HEK293 (cell line): ENCODE measurements at regions not wholly inside any gene's neighbourhood (a gene's known extent, or its start where the extent isn't known, plus 50 kb on each side); places are given as distances from the start of the nearest gene placed in this dataset.

Experiments
- CTCF ChIA-PET: fragments of 350-600 bp; formaldehyde crosslinking; extraction: SDS; loops from one replicate; lab custom pipeline; 2021; ENCODE audit warnings: antibody characterized with exemption; lab: Yijun Ruan, JAX
- POLR2A ChIA-PET: fragments of 300-600 bp; formaldehyde crosslinking; extraction: SDS; loops from one replicate; lab custom pipeline; 2020; ENCODE audit warnings: antibody characterized with exemption, inconsistent platforms; lab: Yijun Ruan, JAX
- H3K27ac ChIP-seq: fragments of 200-500 bp; sonication (Bioruptor generic); 2 replicates; pipeline ENCODE4 v1.5.1; 2014; ENCODE audit warnings: low read depth, low read length, control low read depth, inconsistent platforms; ENCODE audit errors: extremely low read depth
- H3K36me3 ChIP-seq, 2 experiments: fragments of 200-500 bp in 1 of 2; sonication (Bioruptor generic) in 1 of 2; 1 replicate in 1 of 2; 2 replicates in 1 of 2; pipeline ENCODE4 v1.5.1; 2014 to 2017; ENCODE audit warnings: inconsistent platforms in 2 of 2, low read length in 2 of 2; ENCODE audit not compliant: control insufficient read depth in 2 of 2, insufficient read depth in 1 of 2
- H3K4me1 ChIP-seq: fragments of 200-500 bp; sonication (Bioruptor generic); 2 replicates; pipeline ENCODE4 v1.5.1; 2014; ENCODE audit warnings: mild to moderate bottlenecking, low read length, inconsistent platforms; ENCODE audit not compliant: control insufficient read depth, insufficient read depth
- H3K4me3 ChIP-seq: 2 replicates; pipeline ENCODE4 v1.5.1; 2011; ENCODE audit warnings: low read depth, mild to moderate bottlenecking, control low read depth, low read length, moderate library complexity
- H3K9me3 ChIP-seq: fragments of 200-500 bp; sonication (Bioruptor generic); 2 replicates; pipeline ENCODE4 v1.5.1; 2014; ENCODE audit warnings: low read depth, low read length, inconsistent platforms; ENCODE audit not compliant: control insufficient read depth, insufficient read depth
- CTCF ChIP-seq: fragments of 450-650 bp; formaldehyde crosslinking; IDR thresholded peaks from 2 replicates; pipeline ENCODE4 v1.5.1; 2016; ENCODE audit warnings: missing biosample characterization, missing genetic modification characterization
- GFI1B ChIP-seq: fragments of 450-650 bp; formaldehyde crosslinking; IDR thresholded peaks from 2 replicates; pipeline ENCODE4 v1.5.1; 2016; ENCODE audit warnings: missing biosample characterization, missing genetic modification characterization
- GLIS2 ChIP-seq: fragments of 450-650 bp; formaldehyde crosslinking; IDR thresholded peaks from 2 replicates; pipeline ENCODE4 v1.5.1; 2016; ENCODE audit warnings: missing biosample characterization, missing genetic modification characterization
- HOXC10 ChIP-seq: sonication (generic); formaldehyde crosslinking; IDR thresholded peaks from 2 replicates; pipeline ENCODE4 v1.8.1; 2023; ENCODE audit warnings: mild to moderate bottlenecking, missing genetic modification reagents
- IKZF3 ChIP-seq: fragments of 450-650 bp; IDR thresholded peaks from 2 replicates; pipeline ENCODE4 v1.5.0; 2018; ENCODE audit warnings: missing biosample characterization, mild to moderate bottlenecking, missing genetic modification characterization, moderate library complexity
- KLF1 ChIP-seq: fragments of 450-650 bp; formaldehyde crosslinking; IDR thresholded peaks from 2 replicates; pipeline ENCODE4 v1.5.1; 2016; ENCODE audit warnings: missing biosample characterization, missing genetic modification characterization
- KLF8 ChIP-seq: fragments of 450-650 bp; formaldehyde crosslinking; IDR thresholded peaks from 2 replicates; pipeline ENCODE4 v1.5.1; 2016; ENCODE audit warnings: missing biosample characterization, missing genetic modification characterization
- SETDB1 ChIP-seq: IDR thresholded peaks from one replicate; pipeline ENCODE4 v1.6.1; 2017; ENCODE audit warnings: mild to moderate bottlenecking, low read length, moderate library complexity, mixed read lengths; ENCODE audit not compliant: insufficient read length
- WT1 ChIP-seq: fragments of 450-650 bp; formaldehyde crosslinking; IDR thresholded peaks from 2 replicates; pipeline ENCODE4 v1.5.1; 2016; ENCODE audit warnings: missing biosample characterization, missing genetic modification characterization
- YY1 ChIP-seq: fragments of 450-650 bp; formaldehyde crosslinking; IDR thresholded peaks from 2 replicates; pipeline ENCODE4 v1.5.1; 2018; ENCODE audit warnings: missing biosample characterization, missing genetic modification characterization
- ZBTB17 ChIP-seq: fragments of 450-650 bp; formaldehyde crosslinking; IDR thresholded peaks from 2 replicates; pipeline ENCODE4 v1.5.1; 2016; ENCODE audit warnings: missing biosample characterization, missing genetic modification characterization
- ZEB2 ChIP-seq: fragments of 450-650 bp; formaldehyde crosslinking; IDR thresholded peaks from 2 replicates; pipeline ENCODE4 v1.5.1; 2016; ENCODE audit warnings: missing biosample characterization, missing genetic modification characterization
- ZIC2 ChIP-seq: fragments of 450-650 bp; formaldehyde crosslinking; IDR thresholded peaks from 2 replicates; pipeline ENCODE4 v1.5.1; 2016; ENCODE audit warnings: missing biosample characterization, missing genetic modification characterization
- ZNF133 ChIP-seq: fragments of 450-650 bp; formaldehyde crosslinking; IDR thresholded peaks from 2 replicates; pipeline ENCODE4 v1.5.1; 2016; ENCODE audit warnings: missing biosample characterization, missing genetic modification characterization
- ZNF146 ChIP-seq: fragments of 450-650 bp; formaldehyde crosslinking; IDR thresholded peaks from 2 replicates; pipeline ENCODE4 v1.5.1; 2016; ENCODE audit warnings: missing biosample characterization, missing genetic modification characterization
- ZNF175 ChIP-seq: fragments of 450-650 bp; formaldehyde crosslinking; IDR thresholded peaks from 2 replicates; pipeline ENCODE4 v1.5.1; 2016; ENCODE audit warnings: missing biosample characterization, missing genetic modification characterization
- ZNF214 ChIP-seq: fragments of 450-650 bp; formaldehyde crosslinking; IDR thresholded peaks from 2 replicates; pipeline ENCODE4 v1.5.1; 2017; ENCODE audit warnings: missing biosample characterization, mild to moderate bottlenecking, missing genetic modification characterization, borderline replicate concordance
- ZNF239 ChIP-seq: fragments of 450-650 bp; formaldehyde crosslinking; IDR thresholded peaks from 2 replicates; pipeline ENCODE4 v1.5.1; 2016; ENCODE audit warnings: missing biosample characterization, missing genetic modification characterization
- ZNF266 ChIP-seq: fragments of 450-650 bp; formaldehyde crosslinking; IDR thresholded peaks from 2 replicates; pipeline ENCODE4 v1.5.1; 2016; ENCODE audit warnings: missing biosample characterization, missing genetic modification characterization, low read depth
- ZNF335 ChIP-seq: fragments of 450-650 bp; formaldehyde crosslinking; conservative IDR thresholded peaks from 2 replicates; pipeline ENCODE4 v1.5.1; 2016; ENCODE audit warnings: missing biosample characterization, missing genetic modification characterization
- ZNF362 ChIP-seq: fragments of 450-650 bp; formaldehyde crosslinking; IDR thresholded peaks from 2 replicates; pipeline ENCODE4 v1.5.1; 2016; ENCODE audit warnings: missing biosample characterization, missing genetic modification characterization
- ZNF404 ChIP-seq: fragments of 450-650 bp; formaldehyde crosslinking; IDR thresholded peaks from 2 replicates; pipeline ENCODE4 v1.5.1; 2017; ENCODE audit warnings: missing biosample characterization, missing genetic modification characterization
- ZNF423 ChIP-seq: fragments of 450-650 bp; formaldehyde crosslinking; IDR thresholded peaks from 2 replicates; pipeline ENCODE4 v1.5.1; 2016; ENCODE audit warnings: missing biosample characterization, missing genetic modification characterization
- ZNF514 ChIP-seq: fragments of 450-650 bp; formaldehyde crosslinking; IDR thresholded peaks from 2 replicates; pipeline ENCODE4 v1.5.1; 2016; ENCODE audit warnings: missing biosample characterization, missing genetic modification characterization
- ZNF521 ChIP-seq: fragments of 450-650 bp; formaldehyde crosslinking; IDR thresholded peaks from 2 replicates; pipeline ENCODE4 v1.5.1; 2017; ENCODE audit warnings: missing biosample characterization, mild to moderate bottlenecking, missing genetic modification characterization
- ZNF549 ChIP-seq: fragments of 450-650 bp; IDR thresholded peaks from 2 replicates; pipeline ENCODE4 v1.5.1; 2018; ENCODE audit warnings: missing biosample characterization, missing genetic modification characterization, mild to moderate bottlenecking, inconsistent platforms, moderate library complexity
- ZNF585B ChIP-seq: fragments of 450-650 bp; formaldehyde crosslinking; IDR thresholded peaks from 2 replicates; pipeline ENCODE4 v1.5.1; 2016; ENCODE audit warnings: missing biosample characterization, missing genetic modification characterization
- ZNF707 ChIP-seq: fragments of 450-650 bp; formaldehyde crosslinking; IDR thresholded peaks from 2 replicates; pipeline ENCODE4 v1.5.1; 2016; ENCODE audit warnings: missing biosample characterization, missing genetic modification characterization
- TF ChIP-seq, protein P1 (sequence below): fragments of 450-650 bp; formaldehyde crosslinking; IDR thresholded peaks from 2 replicates; pipeline ENCODE4 v1.5.1; 2016; ENCODE audit warnings: missing biosample characterization, missing genetic modification characterization
- TF ChIP-seq, protein P2 (sequence below): fragments of 450-650 bp; formaldehyde crosslinking; IDR thresholded peaks from 2 replicates; pipeline ENCODE4 v1.5.1; 2016; ENCODE audit warnings: missing biosample characterization, missing genetic modification characterization

DNA sequence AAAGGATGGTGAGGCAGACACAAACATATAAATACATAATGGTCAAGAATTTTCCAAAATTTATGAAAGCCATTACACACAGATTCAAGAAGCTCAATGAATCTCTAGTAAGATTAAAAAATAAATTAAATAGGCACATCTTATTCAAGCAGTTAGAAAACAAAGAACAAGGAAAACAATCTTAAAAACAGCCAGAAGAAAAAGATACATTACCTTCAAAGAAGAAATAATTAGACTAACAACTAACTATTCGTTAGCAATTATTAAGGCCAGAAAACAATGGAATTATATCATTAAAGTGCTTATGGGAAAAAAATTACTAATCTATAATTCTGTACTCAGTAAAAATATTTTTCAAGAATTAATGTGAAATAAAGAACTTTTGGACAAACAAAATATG lies 593.1 kb downstream of the EBF1 start (continued):
- TF ChIP-seq, protein P1, sequence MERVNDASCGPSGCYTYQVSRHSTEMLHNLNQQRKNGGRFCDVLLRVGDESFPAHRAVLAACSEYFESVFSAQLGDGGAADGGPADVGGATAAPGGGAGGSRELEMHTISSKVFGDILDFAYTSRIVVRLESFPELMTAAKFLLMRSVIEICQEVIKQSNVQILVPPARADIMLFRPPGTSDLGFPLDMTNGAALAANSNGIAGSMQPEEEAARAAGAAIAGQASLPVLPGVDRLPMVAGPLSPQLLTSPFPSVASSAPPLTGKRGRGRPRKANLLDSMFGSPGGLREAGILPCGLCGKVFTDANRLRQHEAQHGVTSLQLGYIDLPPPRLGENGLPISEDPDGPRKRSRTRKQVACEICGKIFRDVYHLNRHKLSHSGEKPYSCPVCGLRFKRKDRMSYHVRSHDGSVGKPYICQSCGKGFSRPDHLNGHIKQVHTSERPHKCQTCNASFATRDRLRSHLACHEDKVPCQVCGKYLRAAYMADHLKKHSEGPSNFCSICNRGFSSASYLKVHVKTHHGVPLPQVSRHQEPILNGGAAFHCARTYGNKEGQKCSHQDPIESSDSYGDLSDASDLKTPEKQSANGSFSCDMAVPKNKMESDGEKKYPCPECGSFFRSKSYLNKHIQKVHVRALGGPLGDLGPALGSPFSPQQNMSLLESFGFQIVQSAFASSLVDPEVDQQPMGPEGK (tag by site-specific recombination): no peak
- TF ChIP-seq, all 188 proteins: peak for 2

- Histone ChIP-seq H3K9me3 (no peaks in the 10 kb centered on the region), H3K27ac (no peak overlapping the region), H3K4me1 (no peaks in the 10 kb centered on the region), H3K4me3 (no peak overlapping the region), H3K36me3 (no peaks in the 10 kb centered on the region)
- TF ChIP-seq CTCF (tag by site-specific recombination): no peak
- no peak for TF ChIP-seq ZNF362
- TF ChIP-seq ZBTB17 (tag by site-specific recombination): no peak
- no peak for TF ChIP-seq ZNF239
- TF ChIP-seq YY1 (tag by site-specific recombination): no peak
- no peak for TF ChIP-seq ZNF521 (tag by site-specific recombination)
- TF ChIP-seq ZNF404 (tag by site-specific recombination): no peak
- TF ChIP-seq ZNF549 (tag by site-specific recombination): no peak
- TF ChIP-seq ZNF175: no peak
- no peak for TF ChIP-seq ZNF266 (tag by site-specific recombination)
- no peak for TF ChIP-seq KLF8 (tag by site-specific recombination)
- TF ChIP-seq ZEB2 (tag by site-specific recombination): no peak
- no peak for TF ChIP-seq ZNF335 (tag by site-specific recombination)
- TF ChIP-seq ZNF514: no peak
- POLR2A ChIA-PET: no interaction called here
- CTCF ChIA-PET: interaction anchor here (0.5 kb wide), 1 partner anchor 195 kb away, joined by 3 read pairs; no protein-coding TSS in a partner anchor
Measured at GRCh38 chr5:158502686-158503085, 597.0 kb downstream of the EBF1 start.

DNA sequence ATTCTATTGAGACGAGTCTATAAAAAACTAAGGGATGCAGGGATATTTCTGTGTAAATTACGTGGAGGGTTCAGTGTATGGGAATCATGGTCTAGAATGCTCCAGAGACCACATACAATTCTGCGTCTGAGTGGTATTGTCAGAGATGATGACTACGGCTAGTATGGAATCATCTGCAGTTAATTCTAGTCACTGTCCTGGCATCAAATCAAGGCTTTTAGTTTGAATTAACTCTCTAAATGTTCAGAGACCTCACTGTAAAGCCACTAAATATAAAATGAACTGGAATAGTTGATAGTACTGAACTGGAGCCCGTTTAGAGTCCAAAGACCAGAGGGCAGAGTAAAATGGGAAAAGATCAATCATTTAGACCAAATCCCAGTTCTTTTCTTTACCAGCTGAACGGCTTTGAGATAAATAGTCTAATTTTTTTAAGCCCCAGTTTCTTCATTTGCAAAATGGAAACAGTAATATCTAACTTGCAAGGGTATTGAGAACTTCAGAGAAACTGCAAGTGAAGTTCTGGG lies 599.8 kb downstream of the EBF1 start:
- TF ChIP-seq IKZF3 (tag by site-specific recombination) (no peak), ZNF214 (tag by site-specific recombination) (no peak), ZNF707 (tag by site-specific recombination) (no peak), KLF1 (tag by site-specific recombination) (no peak), WT1 (tag by site-specific recombination) (no peak), ZNF146 (tag by site-specific recombination) (no peak), HOXC10 (no peak), ZNF585B (no peak), GFI1B (no peak), ZNF133 (tag by site-specific recombination) (no peak), ZNF423 (tag by site-specific recombination) (no peak), SETDB1 (no peak), GLIS2 (tag by site-specific recombination) (no peak), ZIC2 (tag by site-specific recombination) (no peak)
- TF ChIP-seq, protein P2, sequence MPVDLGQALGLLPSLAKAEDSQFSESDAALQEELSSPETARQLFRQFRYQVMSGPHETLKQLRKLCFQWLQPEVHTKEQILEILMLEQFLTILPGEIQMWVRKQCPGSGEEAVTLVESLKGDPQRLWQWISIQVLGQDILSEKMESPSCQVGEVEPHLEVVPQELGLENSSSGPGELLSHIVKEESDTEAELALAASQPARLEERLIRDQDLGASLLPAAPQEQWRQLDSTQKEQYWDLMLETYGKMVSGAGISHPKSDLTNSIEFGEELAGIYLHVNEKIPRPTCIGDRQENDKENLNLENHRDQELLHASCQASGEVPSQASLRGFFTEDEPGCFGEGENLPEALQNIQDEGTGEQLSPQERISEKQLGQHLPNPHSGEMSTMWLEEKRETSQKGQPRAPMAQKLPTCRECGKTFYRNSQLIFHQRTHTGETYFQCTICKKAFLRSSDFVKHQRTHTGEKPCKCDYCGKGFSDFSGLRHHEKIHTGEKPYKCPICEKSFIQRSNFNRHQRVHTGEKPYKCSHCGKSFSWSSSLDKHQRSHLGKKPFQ (tag by site-specific recombination): no peak
- no peak overlapping the region for H3K27ac ChIP-seq
- ChIA-PET CTCF (interaction anchor here (0.6 to 0.7 kb wide), 2 partner anchors 15 to 241 kb away, joined by 3 read pairs; no protein-coding TSS in a partner anchor), POLR2A (no interaction called here)
- H3K4me3 ChIP-seq: no peak overlapping the region
- H3K4me1 ChIP-seq: no peaks in the 10 kb centered on the region
- no peaks in the 10 kb centered on the region for H3K36me3 ChIP-seq
- no peaks in the 10 kb centered on the region for H3K9me3 ChIP-seq
